ENCODE measurements at regions not wholly inside any gene's neighbourhood (a gene's known extent, or its start where the extent isn't known, plus 50 kb on each side); places are given as distances from the start of the nearest gene placed in this dataset.

- H3K36me3 ChIP-seq: no peaks in the 10 kb centered on the region
- intact Hi-C loops (cut with DNase I; ENCODE audit: low total_unique reads): no loop called here
- DNase-seq: no peak
- 75 to 96% (median 88%) methylated on average over 1 of the region's 1 CpG for WGBS, 5 donors
- H3K9me3 ChIP-seq: no peaks in the 10 kb centered on the region
- no peak for TF ChIP-seq EP300 (IDR thresholded peaks at IDR 0.05)
- no peak for TF ChIP-seq CTCF (IDR thresholded peaks at IDR 0.05)
- H3K27ac ChIP-seq: no peak overlapping the region
- H3K4me3 ChIP-seq: no peak overlapping the region
- no peaks in the 10 kb centered on the region for H3K4me1 ChIP-seq
- H3K27me3 ChIP-seq: no peaks in the 10 kb centered on the region
These were observed 250.4 kb upstream of the PCSK5 start for GRCh38 chr9:75639971-75640610.

- intact Hi-C loops (cut with DNase I; ENCODE audit: low total_unique reads): no loop called here
- no peak overlapping the region for H3K27ac ChIP-seq
- TF ChIP-seq POLR2A (IDR thresholded peaks at IDR 0.05) (no peak), EP300 (IDR thresholded peaks at IDR 0.05) (no peak), CTCF (IDR thresholded peaks at IDR 0.05) (no peak), POLR2AphosphoS5 (IDR thresholded peaks at IDR 0.05) (no peak)
These were observed 248.0 kb upstream of the PCSK5 start for GRCh38 chr9:75642522-75642921.

GRCh38 chr9:75644649-75645048 is 245.8 kb upstream of the PCSK5 start:
- no peak for TF ChIP-seq EP300 (IDR thresholded peaks at IDR 0.05)
- TF ChIP-seq POLR2A (IDR thresholded peaks at IDR 0.05): no peak
- TF ChIP-seq POLR2AphosphoS5 (IDR thresholded peaks at IDR 0.05): no peak
- no peak for TF ChIP-seq CTCF (IDR thresholded peaks at IDR 0.05)
- Histone ChIP-seq H3K27ac (no peak overlapping the region), H3K9me3 (peaks cover 0 to 5% (median 0%) of the 10 kb centered on the region in 4 donors), H3K4me3 (no peak overlapping the region), H3K27me3 (no peaks in the 10 kb centered on the region), H3K4me1 (no peaks in the 10 kb centered on the region), H3K36me3 (no peaks in the 10 kb centered on the region)
- DNase-seq: no peak
- whole genome bisulfite sequencing, 5 donors: 31 to 54% (median 40%) methylated on average over 2 of the region's 2 CpGs
- intact Hi-C loops (cut with DNase I; ENCODE audit: low total_unique reads): no loop called here

More at GRCh38 chr9:75642522-75642921, 248.0 kb upstream of the PCSK5 start:
- no peak overlapping the region for H3K4me3 ChIP-seq
- no peak for DNase-seq
- no peaks in the 10 kb centered on the region for H3K4me1 ChIP-seq
- no peaks in the 10 kb centered on the region for H3K27me3 ChIP-seq
- H3K36me3 ChIP-seq: no peaks in the 10 kb centered on the region
- H3K9me3 ChIP-seq: no peaks in the 10 kb centered on the region

GRCh38 chr9:75648034-75648433 is 242.4 kb upstream of the PCSK5 start:
- intact Hi-C loops (cut with DNase I; ENCODE audit: low total_unique reads): no loop called here
- TF ChIP-seq EP300 (IDR thresholded peaks at IDR 0.05): no peak
- no peak for TF ChIP-seq CTCF (IDR thresholded peaks at IDR 0.05)
- TF ChIP-seq POLR2AphosphoS5 (IDR thresholded peaks at IDR 0.05): no peak
- no peak for TF ChIP-seq POLR2A (IDR thresholded peaks at IDR 0.05)

More at GRCh38 chr9:75648034-75648433, 242.4 kb upstream of the PCSK5 start:
- peaks cover 0 to 5% (median 0%) of the 10 kb centered on the region in 4 donors for H3K9me3 ChIP-seq
- H3K36me3 ChIP-seq: no peaks in the 10 kb centered on the region
- no peaks in the 10 kb centered on the region for H3K4me1 ChIP-seq
- H3K27ac ChIP-seq: no peak overlapping the region
- no peaks in the 10 kb centered on the region for H3K27me3 ChIP-seq
- 82 to 89% (median 86%) methylated on average over 7 to 8 of the region's 8 CpGs for WGBS, 5 donors
- no peak overlapping the region for H3K4me3 ChIP-seq
- DNase-seq: no peak

Data from stomach (tissue), 8 donors.